ENCODE measurements at regions not wholly inside any gene's neighbourhood (a gene's known extent, or its start where the extent isn't known, plus 50 kb on each side); places are given as distances from the start of the nearest gene placed in this dataset.

DNA sequence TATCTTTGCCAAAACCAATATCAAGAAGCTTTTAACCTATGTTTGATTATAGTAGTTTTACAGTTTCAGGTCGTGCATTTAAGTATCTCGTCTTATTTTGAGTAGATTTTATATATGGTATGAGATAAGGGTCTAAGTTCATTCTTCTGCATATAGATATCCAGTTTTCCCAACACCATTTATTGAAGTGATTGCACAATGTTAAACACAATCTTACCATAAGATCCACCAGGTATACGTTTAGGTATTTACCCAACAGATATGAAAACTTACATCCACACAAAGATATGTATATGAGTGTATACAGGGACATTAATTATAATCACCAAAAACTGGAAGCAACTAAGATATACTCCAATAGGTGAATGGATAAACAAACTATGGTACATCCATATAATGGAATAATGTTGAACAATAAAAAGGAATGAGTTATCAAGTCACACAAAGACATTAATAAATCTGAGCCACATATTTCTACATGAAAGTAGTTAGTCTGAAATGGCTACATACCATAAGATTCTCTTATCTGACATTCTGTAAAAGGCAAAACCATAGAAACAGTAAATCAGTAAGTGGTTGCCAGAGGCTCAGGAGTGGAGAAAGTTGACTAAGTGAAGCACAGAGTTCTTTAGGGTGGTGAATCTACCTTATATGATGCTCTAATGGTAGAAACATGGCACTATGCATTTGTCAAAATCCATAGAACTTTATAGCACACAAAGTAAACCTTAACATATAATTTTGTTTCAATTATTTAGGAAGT is 222.6 kb downstream of the NUAK1 start:
- WGBS (ENCODE audit: insufficient coverage) = no CpG with 5 or more reads among the region's 3 CpGs
- H3K4me1 Mint-ChIP-seq = no peaks in the 10 kb centered on the region

DNA sequence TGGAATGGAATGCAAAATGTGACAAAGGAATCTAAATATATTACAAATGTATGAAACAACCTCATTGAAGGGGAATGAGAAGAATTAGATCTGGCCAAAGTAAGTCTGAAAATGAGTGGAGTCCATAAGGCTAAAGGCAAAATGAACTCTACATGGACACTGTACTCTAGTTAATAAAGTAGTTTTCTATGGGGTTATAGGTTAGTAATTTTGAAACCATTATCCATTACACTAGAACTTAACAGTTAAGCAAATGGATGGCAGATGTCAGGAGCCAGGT is 222.1 kb downstream of the NUAK1 start:
- TF ChIP-seq, protein P1, sequence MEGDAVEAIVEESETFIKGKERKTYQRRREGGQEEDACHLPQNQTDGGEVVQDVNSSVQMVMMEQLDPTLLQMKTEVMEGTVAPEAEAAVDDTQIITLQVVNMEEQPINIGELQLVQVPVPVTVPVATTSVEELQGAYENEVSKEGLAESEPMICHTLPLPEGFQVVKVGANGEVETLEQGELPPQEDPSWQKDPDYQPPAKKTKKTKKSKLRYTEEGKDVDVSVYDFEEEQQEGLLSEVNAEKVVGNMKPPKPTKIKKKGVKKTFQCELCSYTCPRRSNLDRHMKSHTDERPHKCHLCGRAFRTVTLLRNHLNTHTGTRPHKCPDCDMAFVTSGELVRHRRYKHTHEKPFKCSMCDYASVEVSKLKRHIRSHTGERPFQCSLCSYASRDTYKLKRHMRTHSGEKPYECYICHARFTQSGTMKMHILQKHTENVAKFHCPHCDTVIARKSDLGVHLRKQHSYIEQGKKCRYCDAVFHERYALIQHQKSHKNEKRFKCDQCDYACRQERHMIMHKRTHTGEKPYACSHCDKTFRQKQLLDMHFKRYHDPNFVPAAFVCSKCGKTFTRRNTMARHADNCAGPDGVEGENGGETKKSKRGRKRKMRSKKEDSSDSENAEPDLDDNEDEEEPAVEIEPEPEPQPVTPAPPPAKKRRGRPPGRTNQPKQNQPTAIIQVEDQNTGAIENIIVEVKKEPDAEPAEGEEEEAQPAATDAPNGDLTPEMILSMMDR (IDR thresholded peaks at IDR 0.05) = no peak
- no peak for DNase-seq
- H3K27me3 ChIP-seq (ENCODE audit: control insufficient read depth, insufficient read depth, low read length) = no peaks in the 10 kb centered on the region

More for the DNA sequence above, 222.6 kb downstream of the NUAK1 start:
- Mint-ChIP-seq H3K4me3 (no peak overlapping the region), H3K27me3 (ENCODE audit: low read depth in 2 of 2) (peaks cover 4 to 9% of the 10 kb centered on the region in 2 donors), H3K9me3 (no peaks in the 10 kb centered on the region), H3K36me3 (no peaks in the 10 kb centered on the region), H3K27ac (no peak overlapping the region)
- DNase-seq (no peak), ATAC-seq (no peak)
- Histone ChIP-seq H3K4me1 (ENCODE audit: control insufficient read depth, insufficient read depth, low read length) (no peaks in the 10 kb centered on the region), H3K27ac (ENCODE audit: low read length) (no peak overlapping the region), H3K4me3 (ENCODE audit: low read length) (no peak overlapping the region), H3K9me3 (ENCODE audit: control insufficient read depth, insufficient read depth, low read length) (no peaks in the 10 kb centered on the region), H3K27me3 (ENCODE audit: control insufficient read depth, insufficient read depth, low read length) (no peaks in the 10 kb centered on the region), H3K36me3 (ENCODE audit: control insufficient read depth, insufficient read depth, low read length) (no peaks in the 10 kb centered on the region)
- intact Hi-C loops (cut with micrococcal nuclease) = no loop called here
- TF ChIP-seq, protein P1 (IDR thresholded peaks at IDR 0.05) = no peak

DNA sequence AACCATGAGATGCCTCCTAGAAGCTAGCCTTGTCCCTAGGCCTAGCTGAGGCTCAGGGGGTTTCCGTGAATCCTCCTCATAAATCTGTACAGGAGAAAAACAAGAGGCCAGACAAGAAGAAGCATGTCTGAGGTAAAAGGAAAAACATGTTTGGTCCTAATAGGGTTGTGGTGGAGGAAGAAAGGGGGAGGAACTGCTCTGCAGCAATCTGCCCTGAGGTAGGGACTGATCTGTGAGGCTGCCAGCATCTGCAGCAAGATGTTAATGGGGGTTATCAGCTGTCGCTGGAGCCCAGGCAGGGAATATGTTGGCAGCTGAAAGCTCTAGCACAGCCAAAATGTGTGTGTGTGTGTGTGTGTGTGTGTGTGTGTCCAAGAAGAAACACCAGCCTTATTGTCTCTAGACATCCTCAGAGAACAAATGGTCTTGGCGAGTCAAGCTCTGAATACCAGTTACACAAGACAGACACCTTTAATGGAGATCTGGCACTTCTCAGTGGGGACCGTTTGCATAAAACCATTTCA is 218.5 kb downstream of the NUAK1 start:
- H3K36me3 ChIP-seq (ENCODE audit: control insufficient read depth, insufficient read depth, low read length) = no peaks in the 10 kb centered on the region
- no peaks in the 10 kb centered on the region for H3K4me1 ChIP-seq (ENCODE audit: control insufficient read depth, insufficient read depth, low read length)
- no peak overlapping the region for H3K4me3 Mint-ChIP-seq
- H3K4me3 ChIP-seq (ENCODE audit: low read length) = no peak overlapping the region
- TF ChIP-seq, protein P1 (IDR thresholded peaks at IDR 0.05) = no peak
- no peak overlapping the region for H3K27ac ChIP-seq (ENCODE audit: low read length)
- no peaks in the 10 kb centered on the region for H3K4me1 Mint-ChIP-seq
- H3K9me3 ChIP-seq (ENCODE audit: control insufficient read depth, insufficient read depth, low read length) = no peaks in the 10 kb centered on the region
- no peaks in the 10 kb centered on the region for H3K36me3 Mint-ChIP-seq
- ATAC-seq = no peak
- no peaks in the 10 kb centered on the region for H3K9me3 Mint-ChIP-seq
- H3K27ac Mint-ChIP-seq = no peak overlapping the region
- no peak for DNase-seq
- intact Hi-C loops (cut with micrococcal nuclease) = no loop called here
- no peaks in the 10 kb centered on the region for H3K27me3 ChIP-seq (ENCODE audit: control insufficient read depth, insufficient read depth, low read length)
- H3K27me3 Mint-ChIP-seq (ENCODE audit: low read depth in 2 of 2) = peaks cover 9% of the 10 kb centered on the region in 2 donors
- WGBS (ENCODE audit: insufficient coverage) = 76% methylated on average over 4 of the region's 4 CpGs

More for the DNA sequence above, 222.1 kb downstream of the NUAK1 start:
- Histone ChIP-seq H3K27ac (ENCODE audit: low read length) (no peak overlapping the region), H3K36me3 (ENCODE audit: control insufficient read depth, insufficient read depth, low read length) (no peaks in the 10 kb centered on the region), H3K4me1 (ENCODE audit: control insufficient read depth, insufficient read depth, low read length) (no peaks in the 10 kb centered on the region), H3K9me3 (ENCODE audit: control insufficient read depth, insufficient read depth, low read length) (no peaks in the 10 kb centered on the region), H3K4me3 (ENCODE audit: low read length) (no peak overlapping the region)
- peaks cover 4 to 9% of the 10 kb centered on the region in 2 donors for H3K27me3 Mint-ChIP-seq (ENCODE audit: low read depth in 2 of 2)
- H3K4me1 Mint-ChIP-seq = no peaks in the 10 kb centered on the region
- ATAC-seq = no peak
- no peak overlapping the region for H3K4me3 Mint-ChIP-seq
- H3K9me3 Mint-ChIP-seq = no peaks in the 10 kb centered on the region
- intact Hi-C loops (cut with micrococcal nuclease) = no loop called here
- no peak overlapping the region for H3K27ac Mint-ChIP-seq
- no peaks in the 10 kb centered on the region for H3K36me3 Mint-ChIP-seq

DNA sequence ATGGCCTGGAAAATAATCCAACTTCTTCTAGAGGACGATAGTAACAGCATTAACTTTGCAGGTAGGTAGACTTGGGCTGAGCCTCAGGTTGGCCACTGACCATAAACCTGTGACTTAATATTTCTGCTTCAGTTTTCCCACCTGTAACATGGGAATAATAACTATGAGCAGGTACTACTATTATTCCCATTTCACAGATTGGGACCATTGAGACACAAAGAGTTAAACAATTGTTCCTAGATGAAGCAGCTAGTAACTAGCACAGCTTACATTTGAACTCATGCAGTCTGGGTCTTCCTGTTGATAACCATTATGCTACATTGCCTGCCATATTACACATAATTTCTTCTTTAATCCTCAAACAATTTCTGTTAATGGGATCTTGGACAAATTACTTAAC is 217.7 kb downstream of the NUAK1 start:
- Mint-ChIP-seq H3K36me3 (no peaks in the 10 kb centered on the region), H3K9me3 (no peaks in the 10 kb centered on the region), H3K27ac (no peak overlapping the region), H3K4me1 (no peaks in the 10 kb centered on the region), H3K27me3 (ENCODE audit: low read depth in 2 of 2) (peaks cover 9% of the 10 kb centered on the region in 2 donors), H3K4me3 (no peak overlapping the region)
- WGBS (ENCODE audit: insufficient coverage) = 77% methylated on average over 1 of the region's 1 CpG
- intact Hi-C loops (cut with micrococcal nuclease) = no loop called here
- DNase-seq = no peak
- no peak overlapping the region for H3K4me3 ChIP-seq (ENCODE audit: low read length)
- TF ChIP-seq, protein P1 (IDR thresholded peaks at IDR 0.05) = no peak
- H3K27ac ChIP-seq (ENCODE audit: low read length) = no peak overlapping the region
- H3K4me1 ChIP-seq (ENCODE audit: control insufficient read depth, insufficient read depth, low read length) = no peaks in the 10 kb centered on the region
- H3K36me3 ChIP-seq (ENCODE audit: control insufficient read depth, insufficient read depth, low read length) = no peaks in the 10 kb centered on the region
- no peaks in the 10 kb centered on the region for H3K27me3 ChIP-seq (ENCODE audit: control insufficient read depth, insufficient read depth, low read length)
- no peak for ATAC-seq
- no peaks in the 10 kb centered on the region for H3K9me3 ChIP-seq (ENCODE audit: control insufficient read depth, insufficient read depth, low read length)

Data from natural killer cell (primary cell).